ENCODE measurements at regions not wholly inside any gene's neighbourhood (a gene's known extent, or its start where the extent isn't known, plus 50 kb on each side); places are given as distances from the start of the nearest gene placed in this dataset.

DNA sequence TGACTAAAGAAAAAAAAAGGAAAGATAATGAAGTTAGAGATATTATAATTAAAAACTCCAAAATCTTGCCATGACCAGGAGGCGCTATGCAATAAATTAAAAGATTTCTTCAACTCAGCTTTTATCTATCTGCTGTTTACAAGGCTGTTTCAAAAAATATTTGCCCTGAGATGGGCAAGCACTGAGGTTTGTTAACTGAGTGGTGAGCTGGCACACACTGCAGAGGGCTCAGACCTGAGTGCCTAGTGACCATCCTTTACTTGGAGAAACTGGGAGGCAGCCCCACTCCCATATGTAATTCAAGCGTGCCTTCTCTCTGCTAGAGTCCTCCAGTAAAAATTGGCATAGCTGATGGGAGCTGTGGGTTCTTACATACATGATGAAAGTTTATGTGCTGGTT is 198.7 kb upstream of the TBC1D5 start:
- Histone ChIP-seq H3K79me2 (ENCODE audit: insufficient read depth, low read length) (no peaks in the 10 kb centered on the region), H3K9me2 (replicated peaks; ENCODE audit: insufficient read depth, low read length) (no peaks in the 10 kb centered on the region), H3K4me3 (ENCODE audit: insufficient read depth, low read length, poor library complexity, severe bottlenecking) (no peak overlapping the region), H4K20me1 (ENCODE audit: low read depth, low read length) (no peaks in the 10 kb centered on the region), H3K9ac (ENCODE audit: low read length) (no peak overlapping the region), H3F3A (ENCODE audit: insufficient read depth) (no peaks in the 10 kb centered on the region), H3K36me3 (ENCODE audit: low read length) (no peaks in the 10 kb centered on the region), H2AFZ (ENCODE audit: low read depth, low read length, severe bottlenecking) (no peak overlapping the region), H3K27me3 (ENCODE audit: low read length) (no peaks in the 10 kb centered on the region), H3K9me3 (ENCODE audit: insufficient read depth, low read length) (no peaks in the 10 kb centered on the region), H3K4me2 (ENCODE audit: low read depth, low read length, poor library complexity, severe bottlenecking) (no peak overlapping the region), H3K27ac (ENCODE audit: low read depth, low read length) (no peak overlapping the region)
- TF ChIP-seq EZH2phosphoT487 (conservative IDR thresholded peaks at IDR 0.05; ENCODE audit: low read length) = no peak
- TF ChIP-seq, protein P1, sequence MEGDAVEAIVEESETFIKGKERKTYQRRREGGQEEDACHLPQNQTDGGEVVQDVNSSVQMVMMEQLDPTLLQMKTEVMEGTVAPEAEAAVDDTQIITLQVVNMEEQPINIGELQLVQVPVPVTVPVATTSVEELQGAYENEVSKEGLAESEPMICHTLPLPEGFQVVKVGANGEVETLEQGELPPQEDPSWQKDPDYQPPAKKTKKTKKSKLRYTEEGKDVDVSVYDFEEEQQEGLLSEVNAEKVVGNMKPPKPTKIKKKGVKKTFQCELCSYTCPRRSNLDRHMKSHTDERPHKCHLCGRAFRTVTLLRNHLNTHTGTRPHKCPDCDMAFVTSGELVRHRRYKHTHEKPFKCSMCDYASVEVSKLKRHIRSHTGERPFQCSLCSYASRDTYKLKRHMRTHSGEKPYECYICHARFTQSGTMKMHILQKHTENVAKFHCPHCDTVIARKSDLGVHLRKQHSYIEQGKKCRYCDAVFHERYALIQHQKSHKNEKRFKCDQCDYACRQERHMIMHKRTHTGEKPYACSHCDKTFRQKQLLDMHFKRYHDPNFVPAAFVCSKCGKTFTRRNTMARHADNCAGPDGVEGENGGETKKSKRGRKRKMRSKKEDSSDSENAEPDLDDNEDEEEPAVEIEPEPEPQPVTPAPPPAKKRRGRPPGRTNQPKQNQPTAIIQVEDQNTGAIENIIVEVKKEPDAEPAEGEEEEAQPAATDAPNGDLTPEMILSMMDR (IDR thresholded peaks at IDR 0.05; ENCODE audit: insufficient read depth, low read length, poor library complexity, severe bottlenecking) = no peak

DNA sequence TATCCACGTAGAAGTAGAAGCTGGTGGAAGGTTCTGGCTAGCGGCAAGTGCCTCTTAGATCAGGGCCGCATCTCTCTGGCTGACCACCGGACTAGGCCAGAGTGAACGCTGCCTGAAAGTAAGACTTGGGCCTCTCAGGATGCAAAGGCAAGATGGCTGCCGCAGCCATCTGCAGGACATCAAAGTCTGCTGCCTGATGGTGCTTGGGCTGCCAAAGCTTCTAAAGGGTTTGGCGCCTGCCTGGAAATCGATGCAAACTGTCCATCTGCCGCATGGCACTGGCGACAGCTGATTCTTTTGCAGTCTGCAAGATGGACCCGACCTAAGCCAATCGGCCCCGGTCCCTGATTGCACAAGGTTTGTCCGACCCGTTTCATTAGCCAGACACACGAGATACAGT is 196.7 kb upstream of the TBC1D5 start:
- H3K9me2 ChIP-seq (replicated peaks; ENCODE audit: insufficient read depth, low read length) = no peaks in the 10 kb centered on the region
- no peaks in the 10 kb centered on the region for H3K36me3 ChIP-seq (ENCODE audit: low read length)
- H3K4me3 ChIP-seq (ENCODE audit: insufficient read depth, low read length, poor library complexity, severe bottlenecking) = no peak overlapping the region
- H3K27ac ChIP-seq (ENCODE audit: low read depth, low read length) = no peak overlapping the region
- H2AFZ ChIP-seq (ENCODE audit: low read depth, low read length, severe bottlenecking) = no peak overlapping the region
- H3K27me3 ChIP-seq (ENCODE audit: low read length) = no peaks in the 10 kb centered on the region
- TF ChIP-seq, protein P1 (IDR thresholded peaks at IDR 0.05; ENCODE audit: insufficient read depth, low read length, poor library complexity, severe bottlenecking) = no peak
- no peak for TF ChIP-seq EZH2phosphoT487 (conservative IDR thresholded peaks at IDR 0.05; ENCODE audit: low read length)
- no peaks in the 10 kb centered on the region for H4K20me1 ChIP-seq (ENCODE audit: low read depth, low read length)
- H3K9ac ChIP-seq (ENCODE audit: low read length) = no peak overlapping the region
- no peaks in the 10 kb centered on the region for H3K9me3 ChIP-seq (ENCODE audit: insufficient read depth, low read length)
- no peaks in the 10 kb centered on the region for H3F3A ChIP-seq (ENCODE audit: insufficient read depth)
- H3K79me2 ChIP-seq (ENCODE audit: insufficient read depth, low read length) = no peaks in the 10 kb centered on the region
- no peak overlapping the region for H3K4me2 ChIP-seq (ENCODE audit: low read depth, low read length, poor library complexity, severe bottlenecking)

DNA sequence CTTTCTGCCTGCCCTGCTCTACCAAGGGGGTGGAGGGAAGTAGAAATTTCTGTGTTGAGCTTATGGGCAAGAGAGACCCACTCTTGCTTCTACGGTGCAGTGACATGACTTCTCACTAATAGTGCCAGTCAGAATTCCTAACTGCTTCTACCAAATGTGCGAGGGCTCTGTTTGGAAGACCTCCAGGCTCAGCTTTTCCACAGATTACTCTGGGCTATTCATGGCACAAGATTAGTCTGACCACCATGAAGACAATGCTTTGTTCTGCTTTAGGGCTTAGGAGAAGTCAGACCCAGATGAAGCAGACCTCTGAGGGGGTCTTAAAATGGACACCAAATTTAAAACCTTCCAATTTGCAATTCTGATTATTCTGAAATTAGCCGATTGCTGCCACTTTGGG is 195.9 kb upstream of the TBC1D5 start:
- Histone ChIP-seq H4K20me1 (ENCODE audit: low read depth, low read length) (no peaks in the 10 kb centered on the region), H2AFZ (ENCODE audit: low read depth, low read length, severe bottlenecking) (no peak overlapping the region), H3K9me3 (ENCODE audit: insufficient read depth, low read length) (no peaks in the 10 kb centered on the region)

More for the DNA sequence above, 195.9 kb upstream of the TBC1D5 start:
- Histone ChIP-seq H3F3A (ENCODE audit: insufficient read depth) (no peaks in the 10 kb centered on the region), H3K9ac (ENCODE audit: low read length) (no peak overlapping the region), H3K4me2 (ENCODE audit: low read depth, low read length, poor library complexity, severe bottlenecking) (no peak overlapping the region), H3K27ac (ENCODE audit: low read depth, low read length) (no peak overlapping the region), H3K4me3 (ENCODE audit: insufficient read depth, low read length, poor library complexity, severe bottlenecking) (no peak overlapping the region), H3K36me3 (ENCODE audit: low read length) (no peaks in the 10 kb centered on the region), H3K79me2 (ENCODE audit: insufficient read depth, low read length) (no peaks in the 10 kb centered on the region), H3K27me3 (ENCODE audit: low read length) (no peaks in the 10 kb centered on the region), H3K9me2 (replicated peaks; ENCODE audit: insufficient read depth, low read length) (no peaks in the 10 kb centered on the region)
- TF ChIP-seq EZH2phosphoT487 (conservative IDR thresholded peaks at IDR 0.05; ENCODE audit: low read length) = no peak
- TF ChIP-seq, protein P1 (IDR thresholded peaks at IDR 0.05; ENCODE audit: insufficient read depth, low read length, poor library complexity, severe bottlenecking) = no peak

All from SU-DHL-6 (cell line).